ENCODE measurements at regions not wholly inside any gene's neighbourhood (a gene's known extent, or its start where the extent isn't known, plus 50 kb on each side); places are given as distances from the start of the nearest gene placed in this dataset.

DNA sequence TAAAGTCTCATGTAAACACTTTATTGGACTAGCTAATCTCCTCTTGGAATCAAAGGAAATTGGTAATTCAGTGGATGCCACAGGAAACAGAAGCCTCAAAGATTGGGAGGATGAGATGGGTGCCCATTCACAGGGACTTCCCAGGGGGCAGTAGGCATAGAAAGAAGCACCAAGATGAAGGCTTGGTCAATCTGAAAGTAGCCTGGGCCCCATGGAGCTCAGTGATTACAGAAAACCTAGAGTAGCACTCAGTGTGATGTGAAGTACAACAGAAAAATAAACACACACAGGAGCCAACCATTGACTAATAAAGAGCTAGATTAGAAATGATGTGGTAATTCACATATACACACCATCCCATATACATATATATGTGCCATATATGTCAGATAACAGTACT is 560.6 kb downstream of the TBC1D4 start:
- H3K4me3 ChIP-seq (ENCODE audit: low read depth, low read length, poor library complexity, severe bottlenecking) = no peak overlapping the region
- H3K27me3 ChIP-seq (replicated peaks; ENCODE audit: insufficient read depth, low read depth, low read length, poor library complexity) = no peaks in the 10 kb centered on the region
- H3K27ac ChIP-seq (ENCODE audit: low read depth, low read length, poor library complexity, severe bottlenecking) = no peak overlapping the region
- no peaks in the 10 kb centered on the region for H3K4me1 ChIP-seq (ENCODE audit: insufficient read depth, low read length, poor library complexity, severe bottlenecking)
- no peaks in the 10 kb centered on the region for H3K36me3 ChIP-seq (ENCODE audit: insufficient read depth, low read length, poor library complexity, severe bottlenecking)
- ChIA-PET POLR2A (ENCODE audit: low non-redundant PET) (no interaction called here), CTCF (no interaction called here)
- intact Hi-C loops (cut with micrococcal nuclease; ENCODE audit: unreplicated experiment) = no loop called here
- no peaks in the 10 kb centered on the region for H3K9me3 ChIP-seq (ENCODE audit: low read depth, low read length, poor library complexity, severe bottlenecking)
- BruUV-seq (replicated peaks) = no TSS peak
- DNase-seq (ENCODE audit: low spot score) = no peak
- no peak for TF ChIP-seq EZH2 (IDR thresholded peaks at IDR 0.05; ENCODE audit: borderline replicate concordance, low read depth, low read length, poor library complexity, severe bottlenecking)
- TF ChIP-seq, protein P1, sequence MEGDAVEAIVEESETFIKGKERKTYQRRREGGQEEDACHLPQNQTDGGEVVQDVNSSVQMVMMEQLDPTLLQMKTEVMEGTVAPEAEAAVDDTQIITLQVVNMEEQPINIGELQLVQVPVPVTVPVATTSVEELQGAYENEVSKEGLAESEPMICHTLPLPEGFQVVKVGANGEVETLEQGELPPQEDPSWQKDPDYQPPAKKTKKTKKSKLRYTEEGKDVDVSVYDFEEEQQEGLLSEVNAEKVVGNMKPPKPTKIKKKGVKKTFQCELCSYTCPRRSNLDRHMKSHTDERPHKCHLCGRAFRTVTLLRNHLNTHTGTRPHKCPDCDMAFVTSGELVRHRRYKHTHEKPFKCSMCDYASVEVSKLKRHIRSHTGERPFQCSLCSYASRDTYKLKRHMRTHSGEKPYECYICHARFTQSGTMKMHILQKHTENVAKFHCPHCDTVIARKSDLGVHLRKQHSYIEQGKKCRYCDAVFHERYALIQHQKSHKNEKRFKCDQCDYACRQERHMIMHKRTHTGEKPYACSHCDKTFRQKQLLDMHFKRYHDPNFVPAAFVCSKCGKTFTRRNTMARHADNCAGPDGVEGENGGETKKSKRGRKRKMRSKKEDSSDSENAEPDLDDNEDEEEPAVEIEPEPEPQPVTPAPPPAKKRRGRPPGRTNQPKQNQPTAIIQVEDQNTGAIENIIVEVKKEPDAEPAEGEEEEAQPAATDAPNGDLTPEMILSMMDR (conservative IDR thresholded peaks at IDR 0.05; ENCODE audit: low read depth, low read length) = no peak

DNA sequence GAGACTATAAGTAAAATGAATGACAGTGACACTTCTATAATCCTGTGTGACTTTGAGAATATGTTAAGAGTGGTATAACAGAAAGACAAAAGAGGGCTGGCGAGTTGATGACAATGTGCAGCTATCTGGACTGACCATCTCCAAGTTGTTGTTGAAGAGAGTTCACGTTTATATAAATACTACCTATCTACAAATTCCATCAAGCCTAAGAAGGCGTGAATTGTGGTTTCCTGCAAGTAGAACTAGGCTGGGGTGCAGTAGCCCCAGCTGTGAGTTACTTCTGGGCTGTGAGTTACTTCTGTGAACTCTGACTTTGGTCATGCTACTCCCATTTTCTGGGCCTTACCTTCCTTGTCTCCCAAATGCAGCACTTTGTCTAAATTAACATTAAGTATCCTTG is 561.0 kb downstream of the TBC1D4 start:
- Histone ChIP-seq H3K9me3 (ENCODE audit: low read depth, low read length, poor library complexity, severe bottlenecking) (no peaks in the 10 kb centered on the region), H3K27ac (ENCODE audit: low read depth, low read length, poor library complexity, severe bottlenecking) (no peak overlapping the region), H3K36me3 (ENCODE audit: insufficient read depth, low read length, poor library complexity, severe bottlenecking) (no peaks in the 10 kb centered on the region), H3K4me3 (ENCODE audit: low read depth, low read length, poor library complexity, severe bottlenecking) (no peak overlapping the region), H3K27me3 (replicated peaks; ENCODE audit: insufficient read depth, low read depth, low read length, poor library complexity) (no peaks in the 10 kb centered on the region), H3K4me1 (ENCODE audit: insufficient read depth, low read length, poor library complexity, severe bottlenecking) (no peaks in the 10 kb centered on the region)
- no TSS peak for BruUV-seq (replicated peaks)
- POLR2A ChIA-PET (ENCODE audit: low non-redundant PET) = no interaction called here
- intact Hi-C loops (cut with micrococcal nuclease; ENCODE audit: unreplicated experiment) = no loop called here
- CTCF ChIA-PET = no interaction called here
- TF ChIP-seq, protein P1 (conservative IDR thresholded peaks at IDR 0.05; ENCODE audit: low read depth, low read length) = no peak
- TF ChIP-seq EZH2 (IDR thresholded peaks at IDR 0.05; ENCODE audit: borderline replicate concordance, low read depth, low read length, poor library complexity, severe bottlenecking) = no peak
- DNase-seq (ENCODE audit: low spot score) = no peak

DNA sequence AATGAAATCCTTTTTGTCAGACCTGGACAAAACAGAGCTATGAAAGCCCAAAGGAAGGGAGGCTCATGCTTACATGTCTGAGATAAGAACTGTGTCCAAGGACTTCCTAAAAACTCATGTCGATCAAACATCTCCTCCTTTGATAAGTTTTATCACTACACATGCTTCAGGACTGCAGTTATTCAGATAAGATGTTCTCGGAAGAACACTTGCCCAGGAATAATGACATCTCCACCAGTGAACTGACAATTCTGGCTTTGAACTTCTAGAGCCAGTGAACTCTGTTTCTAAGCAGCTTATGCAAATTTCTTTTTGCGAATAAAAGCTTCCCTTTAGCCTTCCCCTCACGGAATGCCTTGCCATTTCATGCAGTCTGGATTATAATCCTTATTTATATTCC is 561.6 kb downstream of the TBC1D4 start:
- no peak overlapping the region for H3K27ac ChIP-seq (ENCODE audit: low read depth, low read length, poor library complexity, severe bottlenecking)
- H3K9me3 ChIP-seq (ENCODE audit: low read depth, low read length, poor library complexity, severe bottlenecking) = no peaks in the 10 kb centered on the region
- BruUV-seq (replicated peaks) = no TSS peak
- CTCF ChIA-PET = no interaction called here
- TF ChIP-seq EZH2 (IDR thresholded peaks at IDR 0.05; ENCODE audit: borderline replicate concordance, low read depth, low read length, poor library complexity, severe bottlenecking) = no peak
- TF ChIP-seq, protein P1 (conservative IDR thresholded peaks at IDR 0.05; ENCODE audit: low read depth, low read length) = no peak
- intact Hi-C loops (cut with micrococcal nuclease; ENCODE audit: unreplicated experiment) = no loop called here
- no peaks in the 10 kb centered on the region for H3K4me1 ChIP-seq (ENCODE audit: insufficient read depth, low read length, poor library complexity, severe bottlenecking)
- H3K4me3 ChIP-seq (ENCODE audit: low read depth, low read length, poor library complexity, severe bottlenecking) = no peak overlapping the region
- no peak for DNase-seq (ENCODE audit: low spot score)
- POLR2A ChIA-PET (ENCODE audit: low non-redundant PET) = no interaction called here
- no peaks in the 10 kb centered on the region for H3K36me3 ChIP-seq (ENCODE audit: insufficient read depth, low read length, poor library complexity, severe bottlenecking)
- no peaks in the 10 kb centered on the region for H3K27me3 ChIP-seq (replicated peaks; ENCODE audit: insufficient read depth, low read depth, low read length, poor library complexity)
